GM12878 (cell line): ENCODE measurements at regions not wholly inside any gene's neighbourhood (a gene's known extent, or its start where the extent isn't known, plus 50 kb on each side); places are given as distances from the start of the nearest gene placed in this dataset.

ENCODE experiments used
- DPF2 ChIP-seq: fragments of 450-650 bp; IDR thresholded peaks from 2 replicates; pipeline ENCODE4 v1.6.1; 2017; ENCODE audit warnings: mild to moderate bottlenecking
- EED ChIP-seq: sonication (generic); IDR thresholded peaks from 2 replicates; pipeline ENCODE4 v1.6.1; 2016; ENCODE audit warnings: antibody characterized with exemption, low read depth
- EP300 ChIP-seq, 2 experiments: fragments of 150-350 bp in 1 of 2; IDR thresholded peaks; 2 replicates each; pipeline ENCODE4 v1.6.1; 2011 to 2012; ENCODE audit warnings: low read depth in 2 of 2, low read length in 2 of 2, borderline replicate concordance in 1 of 2, improper control_type of control experiment in 1 of 2, inconsistent platforms in 1 of 2; ENCODE audit not compliant: control insufficient read depth in 1 of 2
- JUND ChIP-seq: IDR thresholded peaks from 2 replicates; pipeline ENCODE4 v1.6.1; 2012; ENCODE audit warnings: low read depth, mild to moderate bottlenecking, low read length, improper control_type of control experiment, moderate library complexity
- MXI1 ChIP-seq: fragments of 150-350 bp; IDR thresholded peaks from 2 replicates; pipeline ENCODE4 v1.6.1; 2011; ENCODE audit warnings: low read depth, mild to moderate bottlenecking, inconsistent platforms, low read length, improper control_type of control experiment
- NFYA ChIP-seq: IDR thresholded peaks from 2 replicates; pipeline ENCODE4 v1.6.1; 2011; ENCODE audit warnings: low read depth, mild to moderate bottlenecking, low read length, improper control_type of control experiment, borderline replicate concordance
- NR2C2 ChIP-seq: IDR thresholded peaks from 2 replicates; pipeline ENCODE4 v1.6.1; 2011; ENCODE audit warnings: borderline replicate concordance, low read depth; ENCODE audit not compliant: control insufficient read depth, insufficient read length
- POLR2A ChIP-seq: IDR thresholded peaks from 2 replicates; pipeline ENCODE4 v1.6.1; 2011; ENCODE audit warnings: low read depth, mild to moderate bottlenecking, low read length
- SP1 ChIP-seq: IDR thresholded peaks from one replicate; pipeline ENCODE4 v1.6.1; 2011; ENCODE audit warnings: low read depth, low read length
- TCF7 ChIP-seq: IDR thresholded peaks from 2 replicates; pipeline ENCODE4 v1.6.1; 2014; ENCODE audit warnings: antibody characterized with exemption, borderline replicate concordance

DNA sequence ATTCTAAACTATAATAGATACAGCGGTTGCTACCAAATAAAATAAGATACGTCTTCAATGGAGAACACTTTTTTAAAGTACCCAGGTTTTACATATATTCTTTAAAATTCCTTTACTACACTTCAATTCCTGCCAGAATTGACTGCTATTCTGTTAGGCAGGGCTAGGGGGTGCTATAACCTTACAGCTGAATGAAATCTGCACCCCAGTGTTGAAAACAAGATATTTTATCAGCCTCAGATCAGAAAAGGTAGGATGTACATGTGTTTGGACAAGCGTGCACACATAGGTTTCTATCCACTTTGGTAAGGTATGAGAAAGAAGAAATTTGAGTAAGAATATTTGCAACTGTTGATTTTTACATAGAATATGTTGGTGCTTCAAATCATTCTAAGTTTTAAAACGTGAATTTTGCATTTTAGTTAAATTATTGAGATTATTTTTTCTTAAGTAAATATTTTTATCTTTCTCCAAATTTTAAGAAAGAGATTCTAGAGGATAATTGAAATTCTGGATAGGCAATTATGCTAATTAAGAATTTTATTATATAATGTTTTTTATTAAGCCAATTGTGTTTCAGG lies 490.8 kb upstream of the ADGRL4 start:
- no peak for TF ChIP-seq TCF7
- TF ChIP-seq MXI1 = no peak
- TF ChIP-seq DPF2 = no peak
- TF ChIP-seq NR2C2 = no peak
- TF ChIP-seq EP300 (IDR thresholded peaks at IDR 0.05; ENCODE audit: borderline replicate concordance in 1 of 2, control insufficient read depth in 1 of 2, low read depth in 2 of 2, low read length in 2 of 2) = no peak
- no peak for TF ChIP-seq EED
- no peak for TF ChIP-seq NFYA
- no peak for TF ChIP-seq JUND
- no peak for TF ChIP-seq SP1
- TF ChIP-seq POLR2A = no peak
